ENCODE measurements at regions not wholly inside any gene's neighbourhood (a gene's known extent, or its start where the extent isn't known, plus 50 kb on each side); places are given as distances from the start of the nearest gene placed in this dataset.

DNA sequence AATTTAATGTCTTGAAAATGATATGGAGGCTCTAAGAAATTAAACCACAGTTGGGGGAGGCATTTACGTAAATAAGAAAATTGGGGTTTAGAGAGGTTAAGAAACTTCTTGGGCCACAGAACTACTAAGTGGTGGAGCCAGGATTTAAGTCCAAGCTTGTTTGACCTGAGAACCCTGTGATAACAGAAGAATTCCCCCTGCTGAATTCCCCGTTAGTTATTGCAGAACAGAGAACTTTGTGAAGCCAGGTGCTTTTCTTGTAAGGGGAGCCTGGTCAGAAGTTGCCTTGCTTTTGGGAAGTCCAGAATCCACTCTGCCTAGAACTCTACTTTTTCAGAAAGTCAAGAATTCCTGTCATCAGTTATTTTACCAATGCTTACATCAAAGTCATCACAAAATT, 309.3 kb upstream of the SEMA6A start:
- TF ChIP-seq POLR2A (IDR thresholded peaks at IDR 0.05) = no peak
- TF ChIP-seq, protein P1, sequence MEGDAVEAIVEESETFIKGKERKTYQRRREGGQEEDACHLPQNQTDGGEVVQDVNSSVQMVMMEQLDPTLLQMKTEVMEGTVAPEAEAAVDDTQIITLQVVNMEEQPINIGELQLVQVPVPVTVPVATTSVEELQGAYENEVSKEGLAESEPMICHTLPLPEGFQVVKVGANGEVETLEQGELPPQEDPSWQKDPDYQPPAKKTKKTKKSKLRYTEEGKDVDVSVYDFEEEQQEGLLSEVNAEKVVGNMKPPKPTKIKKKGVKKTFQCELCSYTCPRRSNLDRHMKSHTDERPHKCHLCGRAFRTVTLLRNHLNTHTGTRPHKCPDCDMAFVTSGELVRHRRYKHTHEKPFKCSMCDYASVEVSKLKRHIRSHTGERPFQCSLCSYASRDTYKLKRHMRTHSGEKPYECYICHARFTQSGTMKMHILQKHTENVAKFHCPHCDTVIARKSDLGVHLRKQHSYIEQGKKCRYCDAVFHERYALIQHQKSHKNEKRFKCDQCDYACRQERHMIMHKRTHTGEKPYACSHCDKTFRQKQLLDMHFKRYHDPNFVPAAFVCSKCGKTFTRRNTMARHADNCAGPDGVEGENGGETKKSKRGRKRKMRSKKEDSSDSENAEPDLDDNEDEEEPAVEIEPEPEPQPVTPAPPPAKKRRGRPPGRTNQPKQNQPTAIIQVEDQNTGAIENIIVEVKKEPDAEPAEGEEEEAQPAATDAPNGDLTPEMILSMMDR (IDR thresholded peaks at IDR 0.05) = no peak
